GM18508 (cell line): ENCODE measurements at regions not wholly inside any gene's neighbourhood (a gene's known extent, or its start where the extent isn't known, plus 50 kb on each side); places are given as distances from the start of the nearest gene placed in this dataset.

Experiments used
- ATAC-seq: cut with Tn5 transposase; IDR thresholded peaks from one replicate; pipeline ENCODE4 v1.9.1; 2021; ENCODE audit warnings: moderate number of reproducible peaks; ENCODE audit not compliant: insufficient read depth, unreplicated experiment

DNA sequence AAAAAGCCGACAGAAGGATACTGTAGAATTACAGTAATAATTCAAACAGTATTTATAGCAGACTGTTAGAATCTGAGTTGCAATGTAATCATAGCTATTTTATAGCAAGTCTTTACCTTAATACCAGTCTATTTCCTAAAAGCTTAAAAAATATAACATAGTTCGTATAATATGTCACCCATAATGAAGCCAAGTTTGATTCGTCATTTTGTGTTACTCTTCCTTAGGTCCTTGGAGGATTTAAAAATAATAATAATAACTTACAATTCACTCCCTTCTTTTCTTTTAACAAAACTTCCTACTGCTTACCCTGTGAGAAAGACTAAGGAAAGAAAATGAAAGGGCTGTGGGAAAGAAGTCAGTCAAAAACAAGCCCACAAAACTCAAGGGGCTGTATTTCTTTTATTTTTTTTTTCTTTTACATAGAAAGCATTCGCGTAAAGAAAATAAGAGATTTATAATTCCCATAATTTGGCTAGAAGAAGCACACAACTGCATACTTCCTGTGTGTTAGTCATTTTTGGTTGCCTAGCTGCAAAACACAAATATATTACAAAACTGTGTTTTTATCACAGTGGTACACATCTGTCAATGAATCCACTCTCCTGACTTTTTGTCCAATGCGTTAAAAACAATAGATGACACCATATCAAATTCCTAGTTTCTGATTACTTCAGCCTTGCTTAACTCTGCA lies 187.2 kb upstream of the CELF2 start:
- no peak for ATAC-seq

DNA sequence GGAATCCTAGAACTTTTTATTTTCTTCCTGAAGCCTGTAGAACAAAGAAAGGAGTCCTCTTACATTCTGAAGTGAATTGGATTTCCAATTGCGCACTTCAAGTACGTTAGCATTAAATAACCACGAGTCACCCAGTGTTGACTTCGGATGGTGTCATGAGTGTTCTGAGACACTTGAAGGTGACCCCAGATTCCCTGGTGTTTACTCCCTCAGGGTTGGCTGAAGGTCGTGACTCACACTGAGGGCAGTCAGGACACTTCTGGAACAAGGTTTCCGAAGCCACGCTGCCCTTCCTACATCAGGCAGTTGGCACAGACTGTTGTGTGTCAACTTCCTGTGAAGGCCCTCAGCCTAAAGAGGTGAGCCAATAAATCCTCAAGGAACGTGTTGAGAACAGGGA lies 186.6 kb upstream of the CELF2 start:
- no peak for ATAC-seq

DNA sequence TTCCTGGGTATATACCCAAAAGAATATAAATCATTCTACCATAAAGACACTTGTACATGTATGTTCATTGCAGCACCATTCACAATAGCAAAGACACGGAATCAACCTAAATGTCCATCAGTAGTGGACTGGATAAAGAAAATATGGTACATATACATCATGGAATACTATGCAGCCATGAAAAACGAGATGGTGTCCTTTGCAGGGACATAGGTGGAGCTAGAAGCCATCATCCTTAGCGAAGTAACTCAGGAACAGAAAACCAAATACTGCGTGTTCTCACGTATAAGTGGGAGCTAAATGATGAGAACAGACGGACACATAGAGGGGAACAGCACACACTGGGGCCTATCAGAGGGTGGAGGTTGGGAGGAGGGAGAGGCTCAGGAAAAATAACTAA lies 183.7 kb upstream of the CELF2 start:
- no peak for ATAC-seq

DNA sequence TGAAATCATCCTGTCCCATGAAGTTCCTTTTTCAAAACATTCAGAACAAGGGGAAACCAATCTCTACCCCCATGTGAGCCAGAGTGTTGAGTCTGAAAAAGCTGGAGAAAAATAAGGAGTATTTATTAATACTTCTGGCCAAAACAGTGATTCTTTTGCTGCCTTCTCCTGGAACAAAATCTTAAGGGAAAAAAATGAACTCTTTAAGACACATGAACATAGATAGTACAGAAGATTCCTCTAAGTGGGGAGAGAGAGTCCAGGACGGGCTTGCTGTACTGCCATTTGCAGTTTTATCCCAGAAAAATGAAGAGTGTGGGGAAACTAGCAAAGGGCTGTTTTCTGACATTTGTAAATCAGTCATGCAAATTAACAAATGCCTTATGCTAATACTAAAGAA lies 173.4 kb upstream of the CELF2 start:
- no peak for ATAC-seq

DNA sequence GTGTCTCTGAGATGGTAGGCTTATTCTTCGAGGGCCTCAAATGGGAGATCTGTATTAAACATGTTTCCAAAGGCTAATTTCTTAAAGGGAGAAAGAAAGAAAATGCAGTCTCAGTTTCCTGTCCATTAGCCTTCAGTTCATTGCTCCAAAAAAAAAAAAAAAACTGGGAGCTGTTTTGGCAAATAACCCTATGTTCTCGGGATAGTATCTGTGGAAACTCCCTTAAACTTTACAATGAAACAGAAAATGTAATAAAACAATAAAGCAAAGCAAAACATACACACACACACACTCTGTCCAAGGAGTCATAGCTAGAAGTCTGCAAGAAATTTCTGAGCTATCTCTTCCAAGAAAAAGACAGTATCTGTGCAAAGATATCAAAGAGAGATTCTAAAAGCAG lies 172.5 kb upstream of the CELF2 start:
- no peak for ATAC-seq

DNA sequence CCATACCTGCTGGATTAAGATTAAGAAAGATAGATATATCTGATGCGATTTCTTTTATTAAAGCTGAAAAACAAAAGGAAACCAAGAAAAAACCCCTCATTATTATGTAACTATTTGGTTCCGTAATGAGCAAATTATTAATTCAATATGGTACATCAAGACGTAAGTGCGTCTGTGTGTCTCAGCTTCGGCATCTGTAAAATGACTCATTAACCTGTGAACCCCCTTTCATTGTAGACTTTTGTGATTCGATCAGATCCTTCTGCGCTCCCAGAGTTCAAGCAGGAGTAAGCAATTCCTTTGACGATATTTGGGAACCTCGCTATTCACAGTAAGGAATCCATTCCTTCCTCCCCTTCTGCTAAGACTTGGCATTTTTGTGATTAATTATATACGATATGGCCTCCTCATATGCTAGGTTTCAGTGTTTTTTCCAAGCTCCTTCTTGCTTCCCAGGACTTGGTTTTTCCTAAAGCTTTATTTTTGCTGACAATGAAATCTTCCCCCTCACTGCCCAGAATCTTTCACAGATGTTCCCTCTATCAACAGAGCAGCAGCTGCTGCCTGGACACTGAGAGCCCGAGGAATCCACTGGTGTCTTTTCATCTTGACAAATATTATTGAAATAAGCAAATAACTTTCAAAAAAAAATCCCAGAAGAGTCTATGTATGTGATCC lies 171.7 kb upstream of the CELF2 start:
- ATAC-seq, result no peak

DNA sequence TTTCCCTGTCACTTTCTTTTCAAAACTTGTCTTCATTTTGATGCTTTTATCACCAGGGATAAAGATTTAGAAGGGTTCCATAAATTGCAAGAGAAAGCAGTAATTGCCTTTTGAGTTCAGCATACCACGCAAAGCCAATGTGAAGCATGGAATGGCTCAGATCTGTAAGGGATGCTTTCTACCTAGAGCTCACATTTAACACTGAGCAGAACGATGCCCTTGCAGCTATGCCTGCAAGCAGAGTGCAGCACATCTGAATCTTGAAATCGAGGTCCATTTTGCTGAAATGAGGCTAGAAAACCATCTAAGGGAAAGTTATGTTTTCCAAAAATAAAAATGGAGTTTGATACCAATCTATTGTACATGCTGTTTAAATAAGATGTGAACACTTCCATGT lies 171.2 kb upstream of the CELF2 start:
- ATAC-seq, result no peak

DNA sequence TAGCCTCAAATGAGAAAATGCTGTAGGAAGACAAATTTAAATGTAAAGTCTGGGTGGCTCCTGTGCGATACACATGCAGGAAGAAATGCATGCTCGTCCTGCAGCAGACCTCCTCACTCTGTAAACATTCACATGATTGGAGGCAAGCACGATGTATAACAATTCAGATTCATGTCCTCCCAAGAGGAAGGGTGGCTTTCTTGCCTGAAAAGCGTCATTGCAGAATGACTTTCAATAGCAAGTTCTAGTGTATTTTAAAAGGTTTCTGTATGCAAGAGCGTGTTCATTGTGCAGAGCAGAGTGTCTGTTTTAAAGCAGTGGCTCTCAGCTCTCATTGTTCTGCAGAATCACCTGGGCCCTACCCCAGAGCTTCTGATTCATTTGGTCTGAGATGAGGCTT lies 170.3 kb upstream of the CELF2 start:
- no peak for ATAC-seq

DNA sequence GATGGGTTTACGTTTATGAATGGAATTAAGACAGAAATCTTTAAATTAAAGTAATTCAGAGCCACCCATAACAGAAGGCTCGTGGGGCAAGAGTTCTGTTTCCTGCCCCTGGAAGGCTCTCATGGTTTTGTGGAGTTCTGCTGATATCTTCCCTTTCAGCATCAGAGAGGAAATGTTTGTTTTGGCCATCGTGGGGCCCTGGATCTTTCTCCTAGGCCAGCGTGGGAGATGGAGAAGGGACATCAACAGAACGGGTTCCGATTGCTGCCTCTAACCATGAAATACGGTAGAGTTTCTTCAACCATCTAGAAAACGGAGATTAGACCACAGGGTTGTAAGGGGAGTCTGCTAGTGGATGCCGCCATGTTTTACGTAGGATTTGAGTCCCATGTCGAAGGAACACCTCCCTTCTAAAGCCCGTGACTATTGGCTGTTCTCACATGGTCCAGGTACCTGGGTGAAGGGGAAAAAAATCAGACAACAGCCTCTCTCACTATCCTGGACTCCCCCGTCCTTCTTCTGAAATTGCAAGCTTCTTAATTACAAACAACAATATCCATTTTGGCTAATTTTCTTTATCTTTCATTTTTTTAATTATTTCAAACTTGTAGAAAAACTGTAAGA lies 169.1 kb upstream of the CELF2 start:
- ATAC-seq, result no peak

DNA sequence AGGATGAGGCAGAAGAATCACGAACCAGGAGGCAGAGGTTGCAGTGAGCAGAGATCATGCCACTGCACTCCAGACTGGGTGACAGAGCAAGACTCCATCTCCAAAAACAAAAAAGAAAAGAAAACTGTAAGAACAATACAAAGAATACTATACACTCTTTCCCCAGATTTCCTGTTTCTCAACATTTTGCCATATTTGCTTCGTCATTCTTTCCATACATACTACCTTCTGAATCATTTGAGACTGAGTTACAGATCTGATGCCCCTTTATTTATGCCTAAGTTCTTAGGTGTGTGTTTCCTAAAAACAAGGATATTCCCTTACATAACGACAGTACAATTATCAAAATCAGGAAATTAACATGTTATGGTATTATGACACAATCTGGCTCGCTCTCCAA lies 168.4 kb upstream of the CELF2 start:
- ATAC-seq, result no peak

DNA sequence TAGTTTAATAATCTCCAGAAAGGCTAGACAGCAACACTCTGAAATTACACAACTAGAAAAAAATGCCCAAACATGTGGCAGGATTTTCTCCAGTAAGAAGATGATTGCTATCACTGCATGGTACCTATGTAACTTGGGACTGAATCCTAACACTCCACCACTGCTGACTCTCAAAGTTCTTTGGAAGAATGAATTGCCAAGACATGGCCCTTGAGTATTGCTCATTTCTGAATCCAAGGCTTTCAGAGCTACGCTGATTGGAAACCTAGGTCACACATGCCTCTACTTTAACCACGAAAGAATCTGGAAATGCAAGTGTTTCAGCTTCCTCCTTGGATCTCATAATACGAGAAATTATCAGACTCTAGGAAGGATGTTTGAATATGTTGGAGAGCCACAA lies 167.5 kb upstream of the CELF2 start:
- no peak for ATAC-seq

DNA sequence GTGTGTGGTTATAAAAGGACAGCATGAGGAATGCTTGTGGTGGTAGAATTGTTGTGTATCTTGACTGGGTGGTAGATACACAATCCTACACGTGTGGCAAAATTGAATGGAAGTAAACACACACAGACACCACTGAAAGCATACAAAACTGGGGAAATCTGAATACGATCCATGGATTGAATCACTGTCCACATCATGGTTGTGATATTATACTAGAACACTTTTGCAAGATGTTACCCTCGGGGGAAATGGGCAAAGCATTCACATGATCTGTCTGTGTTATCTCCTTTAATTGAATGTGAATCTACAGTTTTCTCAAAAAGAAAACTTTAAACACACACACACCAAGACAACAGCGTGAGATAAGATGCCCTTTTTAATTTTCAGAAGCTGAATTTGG lies 165.2 kb upstream of the CELF2 start:
- no peak for ATAC-seq

DNA sequence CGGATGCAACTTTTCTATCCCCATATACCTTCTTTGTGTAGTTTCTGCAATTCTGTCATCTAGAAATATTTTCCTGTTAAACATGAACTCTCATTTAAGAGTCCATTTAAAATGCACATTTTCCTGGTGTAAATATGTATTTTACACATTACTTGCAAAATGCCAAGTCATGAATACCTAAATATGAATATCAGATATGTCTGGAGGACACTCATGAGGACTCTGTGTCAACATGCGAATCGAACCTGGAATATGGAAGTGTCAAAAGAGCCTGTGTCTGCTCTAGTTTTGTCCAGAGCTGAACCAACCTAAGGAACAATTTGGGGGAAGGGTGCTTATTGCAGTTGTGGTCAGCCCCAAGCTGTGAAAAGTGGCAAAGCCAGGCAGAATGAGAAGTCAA lies 163.7 kb upstream of the CELF2 start:
- ATAC-seq, result no peak

DNA sequence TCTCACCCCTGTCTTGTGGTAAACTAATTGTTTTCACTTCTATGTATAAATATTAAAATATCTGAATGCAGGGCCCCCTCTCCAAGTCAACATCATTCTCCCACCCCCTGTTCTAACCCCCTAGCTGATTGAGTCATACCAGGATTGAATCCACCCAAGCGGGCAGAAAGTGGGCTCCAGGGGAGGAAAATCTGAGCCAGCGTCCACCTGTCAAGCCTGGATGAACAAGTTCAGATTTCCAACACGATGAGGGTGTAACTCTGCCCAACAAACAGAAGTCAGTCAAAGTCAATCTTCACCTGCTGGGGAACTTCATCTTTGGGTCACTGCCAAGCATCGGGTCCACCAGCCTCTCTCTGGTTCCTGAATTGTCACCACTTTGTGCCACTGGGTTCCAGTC lies 162.9 kb upstream of the CELF2 start:
- no peak for ATAC-seq

DNA sequence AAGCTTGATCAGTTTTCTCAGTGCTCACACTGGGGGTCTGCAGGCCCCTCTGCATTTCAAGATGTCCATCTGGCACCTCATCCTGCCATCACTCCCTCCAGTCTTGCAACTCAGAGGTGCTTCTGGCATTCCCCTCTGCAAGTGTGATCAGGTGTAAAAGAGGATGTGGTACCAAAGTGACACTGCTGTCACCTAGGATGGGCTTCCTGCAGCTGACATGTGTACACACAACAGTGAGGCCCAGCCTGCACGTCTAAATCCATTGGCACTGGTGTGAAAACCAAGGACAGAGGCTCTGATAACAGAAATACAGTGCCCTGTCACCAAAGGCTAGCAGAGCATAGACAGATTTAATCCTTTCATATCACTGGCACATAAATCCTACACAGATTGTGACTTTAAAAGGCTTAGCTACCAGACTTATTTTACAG lies 162.5 kb upstream of the CELF2 start:
- ATAC-seq, result no peak

DNA sequence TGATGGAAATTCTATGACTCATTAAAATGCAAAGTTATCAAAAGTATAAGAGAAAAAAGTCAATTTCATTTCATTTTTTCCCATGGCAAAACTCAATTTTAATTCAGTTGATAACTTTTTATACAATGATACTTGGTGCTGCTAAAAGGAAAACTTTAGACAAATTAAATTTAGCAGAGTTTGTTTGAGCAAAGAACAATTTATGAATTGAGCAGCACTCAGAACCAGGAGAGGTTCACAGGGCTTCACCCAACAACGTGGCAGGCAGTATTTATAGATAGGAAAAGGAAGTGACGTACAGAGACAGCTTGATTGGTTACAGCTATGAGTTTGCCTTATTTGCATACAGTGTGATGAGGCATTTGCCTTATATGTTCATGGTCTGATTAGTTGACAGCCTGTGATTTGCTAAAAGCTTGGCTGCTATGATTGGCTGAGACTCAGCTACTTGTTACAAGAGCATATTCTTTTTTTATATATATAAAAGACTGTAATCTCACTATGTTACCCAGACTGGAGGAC lies 157.2 kb upstream of the CELF2 start:
- ATAC-seq, result no peak

DNA sequence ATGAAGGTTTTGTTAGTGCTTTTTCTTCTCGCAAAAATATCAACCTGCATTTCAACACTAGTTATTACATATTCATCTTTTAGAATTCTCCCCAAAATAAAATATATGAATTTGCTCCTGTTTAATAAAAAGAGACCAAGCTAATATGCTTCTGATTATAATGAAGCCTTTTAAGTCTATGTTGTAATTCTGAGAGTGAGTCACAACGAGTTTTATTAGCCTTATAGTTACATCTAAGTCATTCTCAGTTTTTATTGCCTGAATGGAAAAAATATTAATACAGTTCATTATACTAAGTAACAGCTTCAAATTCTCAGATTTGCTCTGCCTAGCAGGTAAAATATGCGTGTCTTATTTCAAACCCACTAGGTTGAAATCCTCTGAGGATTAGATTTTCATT lies 152.4 kb upstream of the CELF2 start:
- ATAC-seq, result no peak

DNA sequence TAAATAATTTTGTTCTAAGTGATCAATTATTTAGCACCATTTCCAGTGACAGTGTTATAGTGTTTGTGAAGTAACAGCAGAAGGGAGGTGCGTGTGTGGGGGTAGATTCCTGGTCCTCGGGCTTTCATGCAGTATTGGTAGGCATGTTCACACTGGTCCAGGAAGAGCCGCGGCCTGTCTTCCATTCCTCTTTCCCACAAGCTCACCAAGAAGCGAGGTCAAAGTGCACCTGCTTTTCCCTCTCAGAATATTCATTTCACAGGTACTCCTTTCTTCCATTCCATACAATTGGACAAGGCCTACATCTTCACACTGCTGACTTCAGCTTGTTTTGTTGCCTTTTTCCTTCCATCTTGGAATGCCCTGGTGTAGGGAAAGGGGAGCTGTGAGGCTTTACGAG lies 151.8 kb upstream of the CELF2 start:
- no peak for ATAC-seq

DNA sequence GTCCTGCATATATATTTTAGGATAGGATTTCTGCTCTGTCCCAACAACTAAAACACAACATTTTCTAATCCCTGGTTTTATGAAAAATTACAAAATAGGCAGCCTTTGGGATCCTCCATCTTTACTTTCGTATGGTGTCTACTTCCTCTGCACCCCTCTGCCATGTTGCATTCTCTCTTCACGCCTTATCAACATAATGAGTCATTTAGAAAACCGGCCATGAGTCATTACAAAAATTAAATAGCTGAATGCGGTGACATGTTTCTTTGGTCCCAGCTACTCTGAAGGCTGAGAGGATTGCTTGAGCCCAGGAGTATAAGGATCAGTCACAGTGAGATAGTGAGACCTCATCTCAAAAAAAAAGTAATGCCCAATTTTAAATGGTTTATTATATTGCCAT lies 148.1 kb upstream of the CELF2 start:
- peak; percentile 83 for ATAC-seq

DNA sequence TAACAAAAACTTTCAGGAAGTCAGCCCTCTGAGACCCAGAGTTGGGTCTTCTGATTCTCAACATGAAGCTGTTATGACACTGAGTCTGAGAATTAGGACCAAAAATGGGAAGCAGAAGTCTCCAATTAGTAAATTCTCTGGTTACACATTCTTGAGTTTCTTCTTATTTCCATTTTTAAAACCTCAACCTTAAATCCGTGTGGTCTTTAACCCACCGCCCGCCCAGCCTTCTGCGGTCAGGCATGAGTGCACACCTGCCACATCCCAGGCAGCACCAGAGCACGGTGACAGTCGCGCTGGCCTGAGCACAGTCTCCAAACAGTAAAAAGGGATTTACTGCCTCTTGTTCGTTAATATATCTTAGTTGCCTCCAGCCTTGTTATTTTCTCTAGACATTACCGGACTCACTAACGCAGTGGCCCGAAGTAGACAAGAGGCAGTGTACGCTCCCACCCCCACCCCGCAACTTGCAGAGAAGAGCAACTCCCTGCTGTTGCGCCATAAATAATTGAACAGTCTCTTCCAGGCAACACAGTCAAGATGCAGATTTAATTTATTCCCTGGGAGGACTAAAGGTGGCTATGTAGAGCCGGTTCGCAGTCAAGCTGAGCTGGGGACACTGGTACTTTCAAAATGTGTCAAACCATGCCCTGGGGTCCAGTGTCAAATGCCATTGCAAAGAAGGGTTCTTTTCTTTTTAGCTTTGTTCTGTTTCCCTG lies 147.0 kb upstream of the CELF2 start:
- ATAC-seq, result peak; percentile 45

DNA sequence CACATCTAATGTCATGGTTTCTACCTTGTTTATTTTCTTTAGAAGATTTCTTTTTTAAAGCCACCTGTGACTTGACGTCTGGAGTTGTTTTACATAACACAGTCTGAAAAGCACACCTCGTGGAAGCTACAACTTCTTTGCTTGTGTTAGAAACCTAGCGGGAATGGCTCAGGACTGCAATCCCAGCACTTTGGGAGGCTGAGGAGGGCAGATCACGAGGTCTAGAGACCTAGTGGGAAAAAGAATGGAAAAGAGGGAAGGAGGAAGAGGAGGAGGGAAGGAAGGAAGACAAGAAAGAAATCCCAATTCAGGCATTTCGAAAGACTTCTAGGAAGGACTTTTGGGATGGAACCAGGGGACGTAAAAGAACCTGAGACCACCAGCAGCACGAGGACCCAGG lies 146.3 kb upstream of the CELF2 start:
- ATAC-seq, result no peak
